Sigmoid colon (tissue), 4 donors: ENCODE measurements at regions not wholly inside any gene's neighbourhood (a gene's known extent, or its start where the extent isn't known, plus 50 kb on each side); places are given as distances from the start of the nearest gene placed in this dataset.

Experiments
- POLR2A ChIP-seq, 2 donors: fragments of 450-650 bp; IDR thresholded peaks; one replicate each; pipeline ENCODE4 v1.6.1; 2016; ENCODE audit warnings: antibody characterized with exemption in 2 of 2, mild to moderate bottlenecking in 2 of 2, moderate library complexity in 2 of 2
- POLR2AphosphoS5 ChIP-seq, 4 donors: sonication (generic); formaldehyde crosslinking; IDR thresholded peaks; one replicate each; pipeline ENCODE4 v1.6.1; 2017; ENCODE audit warnings: antibody characterized with exemption in 4 of 4

- TF ChIP-seq POLR2AphosphoS5 (IDR thresholded peaks at IDR 0.05) (no peak), POLR2A (IDR thresholded peaks at IDR 0.05) (no peak)
Measured at GRCh38 chr13:110027470-110028240, 241.3 kb upstream of the IRS2 start.
